ENCODE measurements at regions not wholly inside any gene's neighbourhood (a gene's known extent, or its start where the extent isn't known, plus 50 kb on each side); places are given as distances from the start of the nearest gene placed in this dataset.

DNA sequence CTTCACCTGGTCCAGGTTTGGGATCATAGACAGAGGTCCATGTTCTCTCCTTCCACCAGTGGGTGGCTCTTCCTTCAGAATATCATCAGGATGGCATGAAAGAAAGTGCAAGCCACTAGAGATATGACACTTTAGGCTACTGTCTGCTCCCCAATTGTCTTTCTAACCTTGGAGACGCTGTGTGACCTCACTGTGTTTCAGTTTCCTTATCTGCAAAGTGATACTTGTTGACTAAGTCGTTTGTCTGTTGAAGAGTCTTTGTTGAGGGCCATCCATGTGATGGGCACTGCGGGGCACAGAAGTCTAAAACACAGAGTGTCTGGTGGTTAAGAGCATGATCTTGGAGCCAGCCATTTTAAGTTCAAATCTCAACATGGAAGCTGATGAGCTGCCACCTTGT, 259.9 kb upstream of the THSD7B start:
- H3K4me1 ChIP-seq (ENCODE audit: control insufficient read depth in 1 of 2, insufficient read depth in 2 of 2, low read length in 2 of 2), result no peaks in the 10 kb centered on the region
- H3K9ac ChIP-seq (ENCODE audit: insufficient read depth, low read length, poor library complexity, severe bottlenecking), result no peak overlapping the region
- 92% methylated on average over 2 of the region's 3 CpGs for WGBS (ENCODE audit: insufficient coverage)
- Mint-ChIP-seq H3K4me3 (no peak overlapping the region), H3K27ac (no peak overlapping the region), H3K9me3 (no peaks in the 10 kb centered on the region), H3K27me3 (ENCODE audit: low read depth in 3 of 3) (peaks cover 0 to 3% (median 1%) of the 10 kb centered on the region in 3 donors), H3K36me3 (no peaks in the 10 kb centered on the region), H3K4me1 (no peaks in the 10 kb centered on the region)
- H3K4me2 ChIP-seq (replicated peaks; ENCODE audit: extremely low read depth, low read length, poor library complexity, severe bottlenecking), result no peak overlapping the region
- no peaks in the 10 kb centered on the region for H3K79me2 ChIP-seq (ENCODE audit: insufficient read depth, low read length)
- no peak for DNase-seq
- H3K27me3 ChIP-seq (ENCODE audit: control insufficient read depth in 2 of 2, insufficient read depth in 2 of 2, low read length in 2 of 2), result no peaks in the 10 kb centered on the region
- intact Hi-C loops (cut with micrococcal nuclease), result no loop called here
- H3K36me3 ChIP-seq (replicated peaks in 1 of 2; ENCODE audit: control insufficient read depth in 1 of 2, insufficient read depth in 2 of 2, low read length in 2 of 2), result no peaks in the 10 kb centered on the region
- no peak overlapping the region for H2AFZ ChIP-seq (ENCODE audit: insufficient read depth, low read depth, low read length, poor library complexity, severe bottlenecking)
- H3K4me3 ChIP-seq (replicated peaks in 1 of 3; ENCODE audit: low read depth in 2 of 3, low read length in 3 of 3), result no peak overlapping the region
- TF ChIP-seq, protein P1, sequence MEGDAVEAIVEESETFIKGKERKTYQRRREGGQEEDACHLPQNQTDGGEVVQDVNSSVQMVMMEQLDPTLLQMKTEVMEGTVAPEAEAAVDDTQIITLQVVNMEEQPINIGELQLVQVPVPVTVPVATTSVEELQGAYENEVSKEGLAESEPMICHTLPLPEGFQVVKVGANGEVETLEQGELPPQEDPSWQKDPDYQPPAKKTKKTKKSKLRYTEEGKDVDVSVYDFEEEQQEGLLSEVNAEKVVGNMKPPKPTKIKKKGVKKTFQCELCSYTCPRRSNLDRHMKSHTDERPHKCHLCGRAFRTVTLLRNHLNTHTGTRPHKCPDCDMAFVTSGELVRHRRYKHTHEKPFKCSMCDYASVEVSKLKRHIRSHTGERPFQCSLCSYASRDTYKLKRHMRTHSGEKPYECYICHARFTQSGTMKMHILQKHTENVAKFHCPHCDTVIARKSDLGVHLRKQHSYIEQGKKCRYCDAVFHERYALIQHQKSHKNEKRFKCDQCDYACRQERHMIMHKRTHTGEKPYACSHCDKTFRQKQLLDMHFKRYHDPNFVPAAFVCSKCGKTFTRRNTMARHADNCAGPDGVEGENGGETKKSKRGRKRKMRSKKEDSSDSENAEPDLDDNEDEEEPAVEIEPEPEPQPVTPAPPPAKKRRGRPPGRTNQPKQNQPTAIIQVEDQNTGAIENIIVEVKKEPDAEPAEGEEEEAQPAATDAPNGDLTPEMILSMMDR (IDR thresholded peaks at IDR 0.05), result no peak
- no peaks in the 10 kb centered on the region for H4K20me1 ChIP-seq (ENCODE audit: insufficient read depth, low read length)
- no peaks in the 10 kb centered on the region for H3K9me3 ChIP-seq (replicated peaks in 1 of 2; ENCODE audit: control insufficient read depth in 1 of 2, insufficient read depth in 1 of 2, low read length in 2 of 2)
- no peak overlapping the region for H3K27ac ChIP-seq (ENCODE audit: low read depth in 1 of 2, low read length in 2 of 2)

DNA sequence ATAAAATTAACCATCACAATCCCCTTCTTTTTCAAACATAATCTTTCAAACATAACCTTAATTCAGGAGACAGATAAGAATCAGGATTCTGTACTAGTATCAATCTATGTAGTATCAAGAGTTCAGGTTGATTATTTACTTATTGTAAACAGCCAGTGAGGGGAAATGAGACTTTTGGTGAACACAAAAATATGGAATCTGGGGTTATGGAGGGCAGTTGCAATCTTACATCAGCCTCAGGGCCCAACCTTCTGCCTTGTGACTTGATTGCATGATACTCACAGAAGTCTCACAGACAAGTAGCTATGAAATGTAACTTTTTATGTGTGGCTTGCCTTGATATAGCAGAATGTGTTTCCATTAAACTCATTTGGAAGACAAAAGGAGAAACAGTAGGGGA, 262.7 kb upstream of the THSD7B start:
- no peaks in the 10 kb centered on the region for H3K27me3 ChIP-seq (ENCODE audit: control insufficient read depth in 2 of 2, insufficient read depth in 2 of 2, low read length in 2 of 2)
- no peak for DNase-seq
- H3K79me2 ChIP-seq (ENCODE audit: insufficient read depth, low read length), result no peaks in the 10 kb centered on the region
- intact Hi-C loops (cut with micrococcal nuclease), result no loop called here
- H3K9ac ChIP-seq (ENCODE audit: insufficient read depth, low read length, poor library complexity, severe bottlenecking), result no peak overlapping the region
- no peak overlapping the region for H3K4me3 ChIP-seq (replicated peaks in 1 of 3; ENCODE audit: low read depth in 2 of 3, low read length in 3 of 3)
- H3K9me3 ChIP-seq (replicated peaks in 1 of 2; ENCODE audit: control insufficient read depth in 1 of 2, insufficient read depth in 1 of 2, low read length in 2 of 2), result no peaks in the 10 kb centered on the region
- TF ChIP-seq, protein P1 (IDR thresholded peaks at IDR 0.05), result no peak
- H3K4me1 Mint-ChIP-seq, result no peaks in the 10 kb centered on the region
- no peaks in the 10 kb centered on the region for H3K9me3 Mint-ChIP-seq
- no peaks in the 10 kb centered on the region for H3K4me1 ChIP-seq (ENCODE audit: control insufficient read depth in 1 of 2, insufficient read depth in 2 of 2, low read length in 2 of 2)
- no peak overlapping the region for H3K27ac ChIP-seq (ENCODE audit: low read depth in 1 of 2, low read length in 2 of 2)
- no peak overlapping the region for H3K27ac Mint-ChIP-seq
- H2AFZ ChIP-seq (ENCODE audit: insufficient read depth, low read depth, low read length, poor library complexity, severe bottlenecking), result no peak overlapping the region
- no peak overlapping the region for H3K4me2 ChIP-seq (replicated peaks; ENCODE audit: extremely low read depth, low read length, poor library complexity, severe bottlenecking)
- no peaks in the 10 kb centered on the region for H3K36me3 Mint-ChIP-seq
- H4K20me1 ChIP-seq (ENCODE audit: insufficient read depth, low read length), result no peaks in the 10 kb centered on the region
- no peaks in the 10 kb centered on the region for H3K36me3 ChIP-seq (replicated peaks in 1 of 2; ENCODE audit: control insufficient read depth in 1 of 2, insufficient read depth in 2 of 2, low read length in 2 of 2)
- H3K27me3 Mint-ChIP-seq (ENCODE audit: low read depth in 3 of 3), result peaks cover 0 to 2% (median 1%) of the 10 kb centered on the region in 3 donors
- no peak overlapping the region for H3K4me3 Mint-ChIP-seq
